Endothelial cell of umbilical vein (primary cell): ENCODE measurements at regions not wholly inside any gene's neighbourhood (a gene's known extent, or its start where the extent isn't known, plus 50 kb on each side); places are given as distances from the start of the nearest gene placed in this dataset.

Experiments
- BruUV-seq: library from RNA; stranded (reverse); fragments of 400-500 nt; replicated peaks from 2 replicates; lab custom pipeline; 2021; lab: Mats Ljungman, UMichigan
- CTCF ChIA-PET: fragments of 300-600, 350-600 bp; sonication (Branson Sonifier 250); formaldehyde crosslinking; loops from one replicate; lab custom pipeline; 2021; ENCODE audit warnings: antibody characterized with exemption, inconsistent platforms; lab: Charles Lee
- POLR2A ChIA-PET: fragments of 300-600, 350-600 bp; sonication (Branson Sonifier 250); formaldehyde crosslinking; loops from one replicate; lab custom pipeline; 2021; ENCODE audit warnings: antibody characterized with exemption, inconsistent platforms; lab: Charles Lee
- DNase-seq: peaks from one replicate; pipeline ENCODE4 v3.0.0-alpha.2; 2011; ENCODE audit warnings: low read depth, low spot score
- FAIRE-seq: peaks from 2 replicates; lab custom pipeline; 2011; peaks lifted over from hg19 to GRCh38; lab: Jason Lieb, UNC
- H2AFZ ChIP-seq: 2 replicates; pipeline ENCODE4 v1.6.0; 2012; ENCODE audit warnings: low read depth, low read length, control low read depth, inconsistent platforms
- H3K27ac ChIP-seq: 2 replicates; pipeline ENCODE4 v1.5.1; 2011; ENCODE audit warnings: low read depth, mild to moderate bottlenecking, control low read depth, low read length, moderate library complexity; ENCODE audit not compliant: insufficient read depth
- H3K27me3 ChIP-seq, 2 experiments: 2 replicates each; pipeline versions ENCODE4 v1.6.0 to v1.6.1; 2011; ENCODE audit warnings: low read length in 2 of 2, mixed read lengths in 1 of 2; ENCODE audit not compliant: control insufficient read depth in 2 of 2, insufficient read depth in 2 of 2
- H3K36me3 ChIP-seq, 2 experiments: 2 replicates in 1 of 2; 3 replicates in 1 of 2; pipeline ENCODE4 v1.5.1; 2011; ENCODE audit warnings: low read length in 2 of 2, mild to moderate bottlenecking in 1 of 2, moderate library complexity in 1 of 2; ENCODE audit not compliant: control insufficient read depth in 2 of 2, insufficient read depth in 2 of 2; ENCODE audit errors: extremely low read depth in 1 of 2
- H3K4me1 ChIP-seq: 3 replicates; pipeline ENCODE4 v1.5.1; 2011; ENCODE audit warnings: mild to moderate bottlenecking, low read length; ENCODE audit not compliant: control insufficient read depth, insufficient read depth; ENCODE audit errors: extremely low read depth
- H3K4me2 ChIP-seq: 2 replicates; pipeline ENCODE4 v1.6.1; 2011; ENCODE audit warnings: low read length, control low read depth, mixed read lengths; ENCODE audit not compliant: insufficient read depth
- H3K4me3 ChIP-seq, 3 experiments: fragments of 200-600 bp in 1 of 3; sonication (generic), shearing (Covaris generic) in 1 of 3; replicated peaks in 1 of 3; 2 replicates each; pipeline ENCODE4 v1.5.1; 2011 to 2016; ENCODE audit warnings: control low read depth in 3 of 3, low read length in 3 of 3, mild to moderate bottlenecking in 2 of 3, inconsistent platforms in 1 of 3, low read depth in 1 of 3, moderate library complexity in 1 of 3; ENCODE audit not compliant: insufficient read depth in 1 of 3
- H3K79me2 ChIP-seq: 2 replicates; pipeline ENCODE4 v1.6.0; 2012; ENCODE audit warnings: low read length, inconsistent platforms; ENCODE audit not compliant: control insufficient read depth, insufficient read depth
- H3K9ac ChIP-seq: replicated peaks from 2 replicates; pipeline ENCODE3; 2011; ENCODE audit warnings: low read length, control low read depth; ENCODE audit not compliant: insufficient read depth; ENCODE audit errors: extremely low read depth
- H3K9me1 ChIP-seq: replicated peaks from 3 replicates; pipeline ENCODE4 v1.6.0; 2011; ENCODE audit warnings: mild to moderate bottlenecking, low read length; ENCODE audit not compliant: control insufficient read depth, insufficient read depth; ENCODE audit errors: extremely low read depth
- H3K9me3 ChIP-seq: replicated peaks from 2 replicates; pipeline ENCODE4 v1.5.1; 2012; ENCODE audit warnings: low read length, inconsistent platforms; ENCODE audit not compliant: control insufficient read depth, insufficient read depth
- H4K20me1 ChIP-seq: replicated peaks from 2 replicates; pipeline ENCODE3; 2011; ENCODE audit warnings: mild to moderate bottlenecking, low read length; ENCODE audit not compliant: control insufficient read depth, insufficient read depth; ENCODE audit errors: extremely low read depth
- FOS ChIP-seq: IDR thresholded peaks from 2 replicates; pipeline ENCODE4 v1.6.1; 2011; ENCODE audit warnings: mild to moderate bottlenecking, low read length, moderate library complexity, borderline replicate concordance; ENCODE audit not compliant: insufficient read depth
- GATA2 ChIP-seq: IDR thresholded peaks from 2 replicates; pipeline ENCODE4 v1.7.0; 2011; ENCODE audit warnings: low read depth, mild to moderate bottlenecking, moderate library complexity, mixed read lengths, low read length; ENCODE audit not compliant: insufficient read length, insufficient read depth
- JUN ChIP-seq: IDR thresholded peaks from 2 replicates; pipeline ENCODE4 v1.6.1; 2011; ENCODE audit warnings: borderline replicate concordance, low read depth; ENCODE audit not compliant: insufficient read length, insufficient read depth
- MYC ChIP-seq: IDR thresholded peaks from one replicate; pipeline ENCODE4 v1.6.1; 2011; ENCODE audit warnings: mild to moderate bottlenecking, low read depth, low read length
- POLR2AphosphoS5 ChIP-seq: IDR thresholded peaks from 2 replicates; pipeline ENCODE4 v1.6.1; 2012; ENCODE audit warnings: low read depth, mild to moderate bottlenecking, control low read depth, low read length, moderate library complexity; ENCODE audit not compliant: insufficient read depth
- dilution Hi-C: fragments of 300-500 bp; cut with MboI; formaldehyde crosslinking; loops from one replicate; pipeline ENCODE4 v1.15.0; 2019; ENCODE audit warnings: low sequenced_read_pairs; ENCODE audit not compliant: extremely low pct_ligation_motif_present
- intact Hi-C: fragments of 100-400 bp; cut with micrococcal nuclease; formaldehyde crosslinking; loops from one replicate; pipeline ENCODE4 v1.10.0; 2022

DNA sequence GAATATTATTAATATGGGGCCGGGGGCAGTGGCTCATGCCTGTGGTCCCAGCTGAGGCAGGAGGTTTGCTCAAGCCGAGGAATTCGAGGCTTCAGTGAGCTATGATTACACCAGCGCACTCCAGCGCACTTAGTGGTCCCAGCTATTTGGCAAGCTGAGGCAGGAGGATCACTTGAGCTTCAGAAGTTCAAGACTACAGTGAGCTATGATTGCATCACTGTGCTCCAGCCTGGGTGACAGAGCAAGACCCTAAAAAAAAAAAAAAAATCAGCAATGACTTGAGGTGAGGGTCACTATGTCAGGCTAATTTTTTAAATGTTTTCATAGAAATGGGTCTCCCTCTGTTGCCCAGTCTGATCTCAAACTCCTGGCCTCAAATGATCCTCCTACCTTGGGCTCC, 243.4 kb downstream of the RBM19 start:
- Histone ChIP-seq H2AFZ (no peak overlapping the region), H4K20me1 (no peaks in the 10 kb centered on the region), H3K4me2 (no peak overlapping the region), H3K27me3 (no peaks in the 10 kb centered on the region), H3K9ac (no peak overlapping the region), H3K27ac (no peak overlapping the region), H3K4me3 (no peak overlapping the region), H3K9me3 (no peaks in the 10 kb centered on the region), H3K79me2 (no peaks in the 10 kb centered on the region), H3K4me1 (no peaks in the 10 kb centered on the region), H3K36me3 (no peaks in the 10 kb centered on the region), H3K9me1 (no peaks in the 10 kb centered on the region)
- ChIA-PET POLR2A (no interaction called here), CTCF (interaction anchor here (0.6 kb wide), 1 partner anchor 260 kb away, joined by 3 read pairs; no protein-coding TSS in a partner anchor)
- TF ChIP-seq GATA2 (no peak), FOS (no peak)
- no TSS peak for BruUV-seq
- intact Hi-C loops: no loop called here
- no peak for DNase-seq
- no peak for FAIRE-seq
- dilution Hi-C loops: no loop called here

DNA sequence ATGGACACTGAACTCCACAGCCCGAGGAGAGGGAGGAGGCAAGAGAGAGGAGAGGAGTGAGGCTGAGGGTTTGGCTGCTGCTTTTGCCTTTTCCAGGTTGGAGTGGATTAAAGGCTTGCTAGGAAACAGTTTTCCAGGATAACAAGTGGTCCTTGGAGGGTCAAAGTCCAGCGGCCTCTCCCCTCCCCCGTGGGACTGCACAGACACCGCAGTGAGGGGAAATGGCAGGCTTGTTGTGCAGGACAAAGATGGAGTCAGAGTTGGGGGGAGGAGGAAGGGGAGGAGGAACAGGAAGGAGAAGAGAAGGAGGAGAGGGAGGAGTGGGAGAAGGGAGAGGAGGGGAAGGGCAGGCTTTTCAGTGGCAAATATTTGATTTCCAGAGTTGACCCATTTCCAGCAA, 245.5 kb downstream of the RBM19 start:
- Histone ChIP-seq H3K9me3 (no peaks in the 10 kb centered on the region), H3K27me3 (no peaks in the 10 kb centered on the region), H3K9me1 (no peaks in the 10 kb centered on the region), H3K27ac (no peak overlapping the region), H3K4me2 (no peak overlapping the region), H4K20me1 (no peaks in the 10 kb centered on the region), H3K4me3 (no peak overlapping the region), H3K79me2 (no peaks in the 10 kb centered on the region), H2AFZ (no peak overlapping the region), H3K4me1 (no peaks in the 10 kb centered on the region), H3K9ac (no peak overlapping the region), H3K36me3 (no peaks in the 10 kb centered on the region)
- DNase-seq: no peak
- dilution Hi-C loops: no loop called here
- BruUV-seq: no TSS peak
- FAIRE-seq: no peak
- intact Hi-C loops: loop anchor here (2.0 kb wide), 1 partner anchor 42 kb away; no protein-coding TSS in a partner anchor
- ChIA-PET CTCF (no interaction called here), POLR2A (no interaction called here)
- no peak for TF ChIP-seq POLR2AphosphoS5
- no peak for TF ChIP-seq JUN
- no peak for TF ChIP-seq MYC
- TF ChIP-seq GATA2: no peak
